Spleen (tissue), 11 donors: ENCODE measurements at regions not wholly inside any gene's neighbourhood (a gene's known extent, or its start where the extent isn't known, plus 50 kb on each side); places are given as distances from the start of the nearest gene placed in this dataset.

Source experiments
- DNase-seq: peaks from one replicate; pipeline ENCODE4 v3.0.0-alpha.2; 2020
- H3K27ac ChIP-seq, 8 donors: fragments of 200-600 bp; sonication (generic) in 7 of 8; 1 replicate in 4 of 8; 2 replicates in 4 of 8; pipeline versions ENCODE4 v1.5.0 to v1.8.0; 2016 to 2021; ENCODE audit warnings: inconsistent platforms in 4 of 8, mild to moderate bottlenecking in 4 of 8, moderate library complexity in 1 of 8
- H3K27me3 ChIP-seq, 7 donors: fragments of 200-600 bp; sonication (generic) in 6 of 7; replicated peaks in 1 of 7; 1 replicate in 4 of 7; 2 replicates in 3 of 7; pipeline versions ENCODE4 v1.5.0 to v1.8.0; 2016 to 2021; ENCODE audit warnings: inconsistent platforms in 3 of 7, mild to moderate bottlenecking in 1 of 7
- H3K36me3 ChIP-seq, 6 donors: fragments of 200-600 bp; sonication (generic) in 5 of 6; 1 replicate in 4 of 6; 2 replicates in 2 of 6; pipeline versions ENCODE4 v1.5.0 to v1.8.0; 2016 to 2021; ENCODE audit warnings: inconsistent platforms in 2 of 6
- H3K4me1 ChIP-seq, 6 donors: fragments of 200-600 bp; sonication (generic) in 5 of 6; 1 replicate in 3 of 6; 2 replicates in 3 of 6; pipeline versions ENCODE4 v1.5.0 to v1.8.0; 2016 to 2021; ENCODE audit warnings: inconsistent platforms in 3 of 6
- H3K4me3 ChIP-seq, 8 donors: fragments of 200-600 bp; sonication (generic) in 7 of 8; 1 replicate in 4 of 8; 2 replicates in 4 of 8; pipeline versions ENCODE4 v1.5.0 to v1.8.0; 2016 to 2021; ENCODE audit warnings: inconsistent platforms in 4 of 8, mild to moderate bottlenecking in 4 of 8, moderate library complexity in 2 of 8
- H3K9me3 ChIP-seq, 8 donors: fragments of 200-600 bp; sonication (generic) in 7 of 8; 1 replicate in 4 of 8; 2 replicates in 4 of 8; pipeline versions ENCODE4 v1.5.0 to v1.8.0; 2016 to 2021; ENCODE audit warnings: inconsistent platforms in 4 of 8
- CTCF ChIP-seq, 11 experiments: fragments of 200-600 bp in 7 of 11; fragments of 450-650 bp in 4 of 11; sonication (generic) in 4 of 11; IDR thresholded peaks in 8 of 11; conservative IDR thresholded peaks in 3 of 11; 1 replicate in 7 of 11; 2 replicates in 4 of 11; pipeline versions ENCODE4 v1.4.0 to v1.8.0; 2016 to 2021; ENCODE audit warnings: antibody characterized with exemption in 11 of 11, inconsistent platforms in 4 of 11, mild to moderate bottlenecking in 1 of 11
- POLR2A ChIP-seq, 3 donors: fragments of 450-650 bp; IDR thresholded peaks; one replicate each; pipeline ENCODE4 v1.5.1; 2017; ENCODE audit warnings: antibody characterized with exemption in 3 of 3, mild to moderate bottlenecking in 1 of 3
- POLR2AphosphoS5 ChIP-seq, 3 donors: sonication (generic); formaldehyde crosslinking; IDR thresholded peaks; one replicate each; pipeline ENCODE4 v1.5.1; 2017; ENCODE audit warnings: antibody characterized with exemption in 3 of 3
- WGBS, 5 donors: extraction: QIAGEN DNeasy Blood & Tissue Kit in 3 of 5; methylation state at CpG; one replicate each; pipeline versions ENCODE4 v1.1.5 to v1.1.7; 2013 to 2018; 5-methylcytosine and 5-hydroxymethylcytosine counted together
- intact Hi-C: fragments of 100-400 bp; cut with DNase I; formaldehyde crosslinking; loops from one replicate; pipeline ENCODE4 v1.15.0; 2023; ENCODE audit warnings: low total_unique reads
- donor health status: healthy with polysubstance abuse.
- donor health status: DM: no; HTN: no; CAD: no; lungs with moderate emphysema.
- donor health status: DM: no; HTN: no; CAD: no.
- donor health status: Bipolar disorder and iron deficiency.
- donor health status: healthy.
- donor health status: DM: no; HTN: no; CAD: no.
- donor health status: DM: yes; HTN: yes; CAD: no.

- Histone ChIP-seq H3K36me3 (no peaks in the 10 kb centered on the region), H3K4me1 (no peaks in the 10 kb centered on the region), H3K27ac (no peak overlapping the region), H3K27me3 (peaks cover 0 to 7% (median 0%) of the 10 kb centered on the region in 7 donors), H3K4me3 (no peak overlapping the region), H3K9me3 (no peaks in the 10 kb centered on the region)
- intact Hi-C loops, result no loop called here
- 88 to 93% (median 91%) methylated on average over 9 of the region's 9 CpGs for WGBS, 5 donors
- TF ChIP-seq CTCF (IDR thresholded peaks at IDR 0.05 in 8 of 11, conservative IDR thresholded peaks at IDR 0.05 in 3 of 11) (no peak), POLR2A (IDR thresholded peaks at IDR 0.05) (no peak), POLR2AphosphoS5 (IDR thresholded peaks at IDR 0.05) (no peak)
- no peak for DNase-seq
These were observed 147.3 kb downstream of the ACTL7B start for GRCh38 chr9:108708448-108708847.

- Histone ChIP-seq H3K4me1 (no peaks in the 10 kb centered on the region), H3K27me3 (no peaks in the 10 kb centered on the region), H3K36me3 (no peaks in the 10 kb centered on the region), H3K9me3 (no peaks in the 10 kb centered on the region), H3K27ac (no peak overlapping the region), H3K4me3 (no peak overlapping the region)
- 66 to 88% (median 78%) methylated on average over 3 of the region's 3 CpGs for WGBS, 5 donors
- DNase-seq, result no peak
- TF ChIP-seq CTCF (IDR thresholded peaks at IDR 0.05 in 8 of 11, conservative IDR thresholded peaks at IDR 0.05 in 3 of 11) (no peak), POLR2A (IDR thresholded peaks at IDR 0.05) (no peak), POLR2AphosphoS5 (IDR thresholded peaks at IDR 0.05) (no peak)
- intact Hi-C loops, result no loop called here
These were observed 148.7 kb downstream of the ACTL7B start for GRCh38 chr9:108707120-108707519.

GRCh38 chr9:108704156-108704852 lies 151.5 kb downstream of the ACTL7B start:
- H3K9me3 ChIP-seq, result no peaks in the 10 kb centered on the region
- no peak overlapping the region for H3K4me3 ChIP-seq
- DNase-seq, result no peak
- TF ChIP-seq POLR2A (IDR thresholded peaks at IDR 0.05) (no peak), CTCF (IDR thresholded peaks at IDR 0.05 in 8 of 11, conservative IDR thresholded peaks at IDR 0.05 in 3 of 11) (no peak), POLR2AphosphoS5 (IDR thresholded peaks at IDR 0.05) (no peak)
- intact Hi-C loops, result no loop called here
- no peaks in the 10 kb centered on the region for H3K4me1 ChIP-seq
- H3K27ac ChIP-seq, result no peak overlapping the region
- 74 to 84% (median 78%) methylated on average over 4 of the region's 4 CpGs for WGBS, 5 donors
- H3K36me3 ChIP-seq, result no peaks in the 10 kb centered on the region
- no peaks in the 10 kb centered on the region for H3K27me3 ChIP-seq

GRCh38 chr9:108703429-108703828 lies 152.4 kb downstream of the ACTL7B start:
- Histone ChIP-seq H3K36me3 (no peaks in the 10 kb centered on the region), H3K4me3 (no peak overlapping the region), H3K27ac (no peak overlapping the region), H3K27me3 (no peaks in the 10 kb centered on the region), H3K4me1 (no peaks in the 10 kb centered on the region), H3K9me3 (no peaks in the 10 kb centered on the region)
- DNase-seq, result no peak
- 73 to 88% (median 83%) methylated on average over 9 of the region's 9 CpGs for WGBS, 5 donors
- intact Hi-C loops, result no loop called here
- no peak for TF ChIP-seq POLR2AphosphoS5 (IDR thresholded peaks at IDR 0.05)
- no peak for TF ChIP-seq POLR2A (IDR thresholded peaks at IDR 0.05)
- TF ChIP-seq CTCF (IDR thresholded peaks at IDR 0.05 in 8 of 11, conservative IDR thresholded peaks at IDR 0.05 in 3 of 11), result no peak
